ENCODE measurements at regions not wholly inside any gene's neighbourhood (a gene's known extent, or its start where the extent isn't known, plus 50 kb on each side); places are given as distances from the start of the nearest gene placed in this dataset.

GRCh38 chr1:173275496-173275895, 68.4 kb upstream of the TNFSF4 start (continued):
- TF ChIP-seq CHD7 (IDR thresholded peaks at IDR 0.05; ENCODE audit: insufficient replicate concordance, low read length) (no peak), CREB1 (IDR thresholded peaks at IDR 0.05) (no peak), ASH2L (IDR thresholded peaks at IDR 0.05; ENCODE audit: low read length) (no peak), KDM5A (IDR thresholded peaks at IDR 0.05; ENCODE audit: low read length) (no peak), POLR2AphosphoS5 (IDR thresholded peaks at IDR 0.05; ENCODE audit: low read depth, low read length) (no peak), ZNF274 (IDR thresholded peaks at IDR 0.05; ENCODE audit: borderline replicate concordance, extremely low read depth, low read length) (no peak), SP2 (IDR thresholded peaks at IDR 0.05; ENCODE audit: low read length) (no peak), ATF3 (IDR thresholded peaks at IDR 0.05; ENCODE audit: insufficient read depth, low read depth, low read length) (no peak)

Data from H1 (cell line).